ENCODE measurements at regions not wholly inside any gene's neighbourhood (a gene's known extent, or its start where the extent isn't known, plus 50 kb on each side); places are given as distances from the start of the nearest gene placed in this dataset.

DNA sequence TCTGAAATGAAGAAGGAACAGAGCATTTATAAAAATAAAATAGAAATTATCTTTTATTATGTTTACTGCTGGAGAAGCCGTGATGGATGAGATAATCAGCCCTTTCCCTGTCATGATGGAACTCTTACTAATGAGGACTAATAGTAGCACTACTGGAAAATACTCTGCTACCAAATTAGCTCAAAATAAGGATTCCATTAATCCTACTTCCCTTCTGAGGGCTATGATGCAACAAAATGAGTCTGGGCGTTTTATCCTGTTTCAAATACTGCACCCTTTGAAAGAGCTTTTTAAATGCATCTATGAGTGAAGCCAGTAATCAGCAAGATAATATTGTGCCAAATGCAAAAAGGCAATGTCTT is 59.3 kb upstream of the CARMIL1 start:
- TF ChIP-seq YY1 (IDR thresholded peaks at IDR 0.05; ENCODE audit: insufficient read depth, insufficient read length) (no peak), ZNF274 (IDR thresholded peaks at IDR 0.05; ENCODE audit: low read depth, low read length) (no peak), SUZ12 (IDR thresholded peaks at IDR 0.05; ENCODE audit: extremely low read depth, insufficient read depth, insufficient read length) (no peak)
- no peak for DNase-seq (ENCODE audit: low read depth, low spot score)
- no peaks in the 10 kb centered on the region for H3K4me1 ChIP-seq (ENCODE audit: insufficient read depth, insufficient read length)
- H3K9me3 ChIP-seq (ENCODE audit: insufficient read depth, low read length): no peaks in the 10 kb centered on the region
- no peaks in the 10 kb centered on the region for H3K27me3 ChIP-seq (ENCODE audit: insufficient read depth, insufficient read length)
- H3K36me3 ChIP-seq (ENCODE audit: insufficient read depth, insufficient read length, low read length): no peaks in the 10 kb centered on the region
- no peak overlapping the region for H3K4me3 ChIP-seq (ENCODE audit: insufficient read length, low read depth)
- H3K9ac ChIP-seq (ENCODE audit: insufficient read length, low read depth): no peak overlapping the region

GRCh38 chr6:25220857-25221256 is 58.3 kb upstream of the CARMIL1 start:
- Histone ChIP-seq H3K4me3 (ENCODE audit: insufficient read length, low read depth) (no peak overlapping the region), H3K27me3 (ENCODE audit: insufficient read depth, insufficient read length) (no peaks in the 10 kb centered on the region), H3K9me3 (ENCODE audit: insufficient read depth, low read length) (no peaks in the 10 kb centered on the region), H3K9ac (ENCODE audit: insufficient read length, low read depth) (no peak overlapping the region), H3K4me1 (ENCODE audit: insufficient read depth, insufficient read length) (no peaks in the 10 kb centered on the region), H3K36me3 (ENCODE audit: insufficient read depth, insufficient read length, low read length) (no peaks in the 10 kb centered on the region)
- TF ChIP-seq ZNF274 (IDR thresholded peaks at IDR 0.05; ENCODE audit: low read depth, low read length) (no peak), SUZ12 (IDR thresholded peaks at IDR 0.05; ENCODE audit: extremely low read depth, insufficient read depth, insufficient read length) (no peak), YY1 (IDR thresholded peaks at IDR 0.05; ENCODE audit: insufficient read depth, insufficient read length) (no peak)
- no peak for DNase-seq (ENCODE audit: low read depth, low spot score)

DNA sequence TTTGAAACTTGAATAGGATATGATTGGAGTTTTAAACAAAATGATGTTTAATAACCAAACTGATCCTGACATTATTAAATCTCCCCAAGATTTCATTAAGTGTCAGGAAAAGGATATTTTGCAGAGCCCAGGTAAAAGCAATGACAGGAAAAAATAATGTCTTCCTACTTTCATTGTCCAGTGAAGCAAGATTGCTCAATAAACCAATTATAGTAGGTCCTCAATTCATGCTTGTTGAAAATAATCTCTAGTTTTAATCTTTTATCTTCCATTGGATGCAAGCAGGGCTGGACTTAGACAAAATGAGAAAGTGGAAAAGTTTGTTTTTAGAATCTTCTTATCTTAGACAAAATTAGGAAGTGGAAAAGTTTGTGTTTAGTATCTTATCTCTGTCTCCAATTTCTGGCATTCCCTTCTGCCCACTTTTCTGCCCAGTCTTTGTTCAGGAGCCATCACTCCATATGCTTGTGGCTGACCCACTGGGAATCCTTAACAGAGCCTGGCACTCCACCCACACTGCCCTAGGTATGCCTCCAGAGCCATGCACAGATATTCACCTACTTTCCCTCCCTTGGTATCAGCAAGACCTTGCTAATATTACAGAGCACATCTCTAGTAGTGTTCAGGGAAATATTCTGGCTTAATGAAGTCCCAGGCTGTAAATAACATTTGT is 57.0 kb upstream of the CARMIL1 start:
- DNase-seq (ENCODE audit: low read depth, low spot score): no peak
- no peaks in the 10 kb centered on the region for H3K9me3 ChIP-seq (ENCODE audit: insufficient read depth, low read length)
- no peak overlapping the region for H3K4me3 ChIP-seq (ENCODE audit: insufficient read length, low read depth)
- no peak for TF ChIP-seq YY1 (IDR thresholded peaks at IDR 0.05; ENCODE audit: insufficient read depth, insufficient read length)
- no peak for TF ChIP-seq ZNF274 (IDR thresholded peaks at IDR 0.05; ENCODE audit: low read depth, low read length)
- TF ChIP-seq SUZ12 (IDR thresholded peaks at IDR 0.05; ENCODE audit: extremely low read depth, insufficient read depth, insufficient read length): no peak
- H3K27me3 ChIP-seq (ENCODE audit: insufficient read depth, insufficient read length): no peaks in the 10 kb centered on the region
- no peaks in the 10 kb centered on the region for H3K36me3 ChIP-seq (ENCODE audit: insufficient read depth, insufficient read length, low read length)
- no peak overlapping the region for H3K9ac ChIP-seq (ENCODE audit: insufficient read length, low read depth)
- H3K4me1 ChIP-seq (ENCODE audit: insufficient read depth, insufficient read length): no peaks in the 10 kb centered on the region

DNA sequence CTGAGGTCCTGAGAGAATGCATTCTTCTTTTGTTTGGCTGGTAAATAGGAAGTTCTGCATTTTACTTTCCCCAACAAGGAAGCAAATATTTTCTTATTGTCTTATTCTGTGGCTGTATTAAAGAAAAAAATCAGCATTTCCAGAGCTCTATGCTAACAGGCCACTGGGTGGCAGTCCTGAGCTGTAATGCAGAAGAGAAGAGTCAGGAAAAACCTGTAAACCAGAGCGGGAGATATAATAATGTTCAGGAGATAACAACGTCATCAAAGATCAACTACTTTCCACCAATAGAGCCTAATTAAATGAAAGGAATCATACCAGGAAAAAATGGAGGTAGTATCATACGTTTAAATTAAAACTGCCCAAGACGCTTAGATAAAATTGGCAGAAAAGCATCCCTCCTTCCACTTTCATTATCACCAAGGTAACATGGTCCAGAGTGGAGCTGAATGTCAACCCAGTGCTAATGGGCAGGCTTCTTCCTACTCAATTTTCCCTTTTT is 55.6 kb upstream of the CARMIL1 start:
- Histone ChIP-seq H3K4me1 (ENCODE audit: insufficient read depth, insufficient read length) (no peaks in the 10 kb centered on the region), H3K27me3 (ENCODE audit: insufficient read depth, insufficient read length) (no peaks in the 10 kb centered on the region), H3K36me3 (ENCODE audit: insufficient read depth, insufficient read length, low read length) (no peaks in the 10 kb centered on the region), H3K9me3 (ENCODE audit: insufficient read depth, low read length) (no peaks in the 10 kb centered on the region), H3K9ac (ENCODE audit: insufficient read length, low read depth) (no peak overlapping the region), H3K4me3 (ENCODE audit: insufficient read length, low read depth) (no peak overlapping the region)
- TF ChIP-seq YY1 (IDR thresholded peaks at IDR 0.05; ENCODE audit: insufficient read depth, insufficient read length) (no peak), SUZ12 (IDR thresholded peaks at IDR 0.05; ENCODE audit: extremely low read depth, insufficient read depth, insufficient read length) (no peak), ZNF274 (IDR thresholded peaks at IDR 0.05; ENCODE audit: low read depth, low read length) (no peak)
- peak; percentile 22 for DNase-seq (ENCODE audit: low read depth, low spot score)

DNA sequence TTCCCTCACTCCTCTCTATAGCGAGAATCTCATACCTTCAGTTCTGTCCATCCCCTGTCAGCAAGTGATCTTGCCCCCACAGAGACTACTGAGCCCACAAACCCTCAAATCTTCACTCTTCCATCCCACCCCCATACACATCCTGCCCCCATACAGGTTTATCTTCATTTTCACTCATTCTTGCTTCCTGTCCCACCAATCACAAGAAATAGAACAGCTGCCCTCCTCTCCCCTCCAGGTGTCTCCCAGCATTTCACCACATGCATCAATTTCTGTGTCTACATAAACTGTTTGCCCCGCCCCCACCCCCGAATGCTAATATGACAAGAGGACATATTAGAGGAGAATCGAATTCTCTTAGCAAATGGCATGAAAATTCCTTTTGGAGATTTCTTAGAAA is 54.9 kb upstream of the CARMIL1 start:
- Histone ChIP-seq H3K36me3 (ENCODE audit: insufficient read depth, insufficient read length, low read length) (no peaks in the 10 kb centered on the region), H3K27me3 (ENCODE audit: insufficient read depth, insufficient read length) (no peaks in the 10 kb centered on the region), H3K9me3 (ENCODE audit: insufficient read depth, low read length) (no peaks in the 10 kb centered on the region), H3K4me1 (ENCODE audit: insufficient read depth, insufficient read length) (no peaks in the 10 kb centered on the region), H3K4me3 (ENCODE audit: insufficient read length, low read depth) (no peak overlapping the region), H3K9ac (ENCODE audit: insufficient read length, low read depth) (no peak overlapping the region)
- no peak for DNase-seq (ENCODE audit: low read depth, low spot score)
- TF ChIP-seq YY1 (IDR thresholded peaks at IDR 0.05; ENCODE audit: insufficient read depth, insufficient read length): no peak
- no peak for TF ChIP-seq SUZ12 (IDR thresholded peaks at IDR 0.05; ENCODE audit: extremely low read depth, insufficient read depth, insufficient read length)
- no peak for TF ChIP-seq ZNF274 (IDR thresholded peaks at IDR 0.05; ENCODE audit: low read depth, low read length)

DNA sequence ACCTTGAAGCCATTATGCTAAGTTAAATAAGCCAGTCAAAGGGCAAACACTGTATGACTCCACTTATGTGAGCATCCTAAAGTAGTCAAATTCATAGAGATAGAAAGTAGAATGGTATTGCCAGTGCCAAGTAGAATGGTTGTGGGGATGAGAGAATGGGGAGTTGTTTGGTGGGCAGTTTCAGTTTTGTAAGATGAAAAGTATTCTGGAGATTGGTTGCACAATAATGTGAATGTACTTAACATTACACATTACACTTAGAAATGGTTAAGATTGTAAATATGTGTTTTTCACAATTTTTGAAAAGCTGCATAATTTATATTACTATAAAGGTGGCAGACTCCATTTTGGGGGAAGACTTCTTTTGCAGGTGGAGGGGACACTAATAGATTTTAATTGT is 51.3 kb upstream of the CARMIL1 start:
- Histone ChIP-seq H3K9ac (ENCODE audit: insufficient read length, low read depth) (no peak overlapping the region), H3K36me3 (ENCODE audit: insufficient read depth, insufficient read length, low read length) (no peaks in the 10 kb centered on the region), H3K4me1 (ENCODE audit: insufficient read depth, insufficient read length) (no peaks in the 10 kb centered on the region), H3K27me3 (ENCODE audit: insufficient read depth, insufficient read length) (no peaks in the 10 kb centered on the region), H3K4me3 (ENCODE audit: insufficient read length, low read depth) (no peak overlapping the region), H3K9me3 (ENCODE audit: insufficient read depth, low read length) (no peaks in the 10 kb centered on the region)
- TF ChIP-seq SUZ12 (IDR thresholded peaks at IDR 0.05; ENCODE audit: extremely low read depth, insufficient read depth, insufficient read length): no peak
- TF ChIP-seq YY1 (IDR thresholded peaks at IDR 0.05; ENCODE audit: insufficient read depth, insufficient read length): no peak
- TF ChIP-seq ZNF274 (IDR thresholded peaks at IDR 0.05; ENCODE audit: low read depth, low read length): no peak
- DNase-seq (ENCODE audit: low read depth, low spot score): no peak
